ENCODE measurements at regions not wholly inside any gene's neighbourhood (a gene's known extent, or its start where the extent isn't known, plus 50 kb on each side); places are given as distances from the start of the nearest gene placed in this dataset.

DNA sequence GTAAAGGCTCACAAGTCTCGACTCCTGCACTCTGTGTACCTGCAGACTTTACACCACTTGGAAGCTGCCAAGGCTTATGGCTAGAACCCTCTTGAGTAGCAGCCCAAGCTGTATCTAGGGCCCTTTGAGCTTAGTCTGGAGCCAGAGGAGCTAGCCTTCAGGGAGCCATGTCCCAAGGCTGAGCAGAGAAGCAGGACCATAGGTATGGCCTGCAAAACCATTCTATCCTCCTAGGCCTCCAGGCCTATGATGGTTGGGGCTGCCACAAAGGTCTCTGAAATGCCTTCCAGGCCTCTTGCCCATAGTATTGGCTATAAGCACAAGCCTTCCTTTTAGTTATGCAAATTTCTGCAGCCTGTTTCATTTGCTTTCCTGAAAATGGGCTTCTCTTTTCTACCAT, 380.7 kb upstream of the CPXCR1 start:
- H3K4me3 ChIP-seq = no peak overlapping the region
- WGBS, 2 donors = 82 to 90% methylated on average over 1 of the region's 1 CpG
- ATAC-seq (ENCODE audit: insufficient read depth, low FRiP score) (no peak), DNase-seq (no peak)
- peaks cover 0 to 21% (median 7%) of the 10 kb centered on the region in 4 donors for H3K9me3 ChIP-seq (ENCODE audit: control insufficient read depth in 4 of 4, insufficient read depth in 3 of 4, low read length in 3 of 4)
- H3K36me3 ChIP-seq (ENCODE audit: control insufficient read depth in 4 of 4, insufficient read depth in 4 of 4, low read length in 4 of 4) = no peaks in the 10 kb centered on the region
- H3K27me3 ChIP-seq (ENCODE audit: control insufficient read depth in 3 of 3, insufficient read depth in 3 of 3, low read length in 2 of 3) = no peaks in the 10 kb centered on the region
- no peak overlapping the region for H3K27ac ChIP-seq (ENCODE audit: low read depth in 1 of 2, low read length in 1 of 2)
- TF ChIP-seq CTCF (IDR thresholded peaks at IDR 0.05; ENCODE audit: control extremely low read depth, extremely low read depth) = no peak
- no peaks in the 10 kb centered on the region for H3K4me1 ChIP-seq (ENCODE audit: control insufficient read depth in 5 of 5, insufficient read depth in 5 of 5, low read length in 5 of 5)
- H3K9ac ChIP-seq (ENCODE audit: insufficient read depth in 1 of 2, low read length in 2 of 2) = no peak overlapping the region

GRCh38 chrX:88378406-88378805, 368.6 kb upstream of the CPXCR1 start:
- H3K27me3 ChIP-seq (ENCODE audit: control insufficient read depth in 3 of 3, insufficient read depth in 3 of 3, low read length in 2 of 3) = no peaks in the 10 kb centered on the region

DNA sequence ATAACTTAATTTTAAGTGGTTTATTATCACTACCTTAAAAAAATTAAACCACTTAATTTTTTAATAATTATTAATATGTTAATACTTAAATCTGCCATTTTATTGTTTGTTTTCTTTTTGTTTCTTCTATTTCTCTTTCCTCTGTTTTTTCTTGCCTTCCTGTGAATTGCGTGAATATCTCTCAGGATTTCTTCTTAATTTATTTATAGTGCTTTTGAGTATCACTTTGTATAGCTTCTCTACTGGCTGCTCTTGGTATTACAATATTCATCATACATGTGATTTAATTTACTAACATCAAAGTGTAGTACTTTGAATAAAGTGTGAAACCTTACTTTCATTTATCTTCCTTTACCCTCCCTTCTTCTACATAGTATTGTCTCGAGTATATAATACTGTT, 349.5 kb upstream of the CPXCR1 start:
- Histone ChIP-seq H3K4me3 (no peak overlapping the region), H3K36me3 (ENCODE audit: control insufficient read depth in 4 of 4, insufficient read depth in 4 of 4, low read length in 4 of 4) (no peaks in the 10 kb centered on the region), H3K27me3 (ENCODE audit: control insufficient read depth in 3 of 3, insufficient read depth in 3 of 3, low read length in 2 of 3) (peaks cover 0 to 2% (median 0%) of the 10 kb centered on the region in 3 donors), H3K4me1 (ENCODE audit: control insufficient read depth in 5 of 5, insufficient read depth in 5 of 5, low read length in 5 of 5) (no peaks in the 10 kb centered on the region), H3K9ac (ENCODE audit: insufficient read depth in 1 of 2, low read length in 2 of 2) (no peak overlapping the region), H3K9me3 (ENCODE audit: control insufficient read depth in 4 of 4, insufficient read depth in 3 of 4, low read length in 3 of 4) (no peaks in the 10 kb centered on the region), H3K27ac (ENCODE audit: low read depth in 1 of 2, low read length in 1 of 2) (no peak overlapping the region)
- DNase-seq (no peak), ATAC-seq (ENCODE audit: insufficient read depth, low FRiP score) (no peak)
- TF ChIP-seq CTCF (IDR thresholded peaks at IDR 0.05; ENCODE audit: control extremely low read depth, extremely low read depth) = no peak
- WGBS, 2 donors = 67 to 79% methylated on average over 2 of the region's 2 CpGs

More at GRCh38 chrX:88378406-88378805, 368.6 kb upstream of the CPXCR1 start:
- Histone ChIP-seq H3K9ac (ENCODE audit: insufficient read depth in 1 of 2, low read length in 2 of 2) (no peak overlapping the region), H3K9me3 (ENCODE audit: control insufficient read depth in 4 of 4, insufficient read depth in 3 of 4, low read length in 3 of 4) (peaks cover 0 to 2% (median 0%) of the 10 kb centered on the region in 4 donors), H3K27ac (ENCODE audit: low read depth in 1 of 2, low read length in 1 of 2) (no peak overlapping the region), H3K4me3 (no peak overlapping the region), H3K36me3 (ENCODE audit: control insufficient read depth in 4 of 4, insufficient read depth in 4 of 4, low read length in 4 of 4) (no peaks in the 10 kb centered on the region), H3K4me1 (ENCODE audit: control insufficient read depth in 5 of 5, insufficient read depth in 5 of 5, low read length in 5 of 5) (no peaks in the 10 kb centered on the region)
- DNase-seq = peak in 2 of 3 donors; percentile 1
- ATAC-seq (ENCODE audit: insufficient read depth, low FRiP score) = no peak
- TF ChIP-seq CTCF (IDR thresholded peaks at IDR 0.05; ENCODE audit: control extremely low read depth, extremely low read depth) = no peak

DNA sequence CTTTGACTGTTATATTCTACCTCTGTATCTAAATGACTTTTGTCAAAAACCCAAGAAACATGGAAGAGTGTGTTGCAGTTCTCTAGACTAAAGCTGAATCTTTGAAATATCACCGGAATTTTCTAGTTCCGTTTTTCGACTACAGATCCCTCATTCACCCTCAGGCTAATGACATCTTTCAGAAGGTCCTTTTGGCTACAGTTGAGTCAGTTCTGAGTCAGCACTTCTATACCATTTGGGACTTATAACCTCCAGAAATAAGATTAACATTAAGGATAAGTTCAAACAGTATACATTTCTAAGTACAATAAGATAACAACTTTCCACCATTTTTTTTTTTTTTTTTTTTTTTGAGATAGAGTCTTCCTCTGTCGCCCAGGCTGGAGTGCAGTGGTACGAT, 331.0 kb upstream of the CPXCR1 start:
- H3K4me1 ChIP-seq (ENCODE audit: control insufficient read depth in 5 of 5, insufficient read depth in 5 of 5, low read length in 5 of 5) = no peaks in the 10 kb centered on the region
- WGBS, 2 donors = 86 to 88% methylated on average over 5 of the region's 5 CpGs
- H3K27me3 ChIP-seq (ENCODE audit: control insufficient read depth in 3 of 3, insufficient read depth in 3 of 3, low read length in 2 of 3) = no peaks in the 10 kb centered on the region

More for the DNA sequence above, 331.0 kb upstream of the CPXCR1 start:
- no peaks in the 10 kb centered on the region for H3K36me3 ChIP-seq (ENCODE audit: control insufficient read depth in 4 of 4, insufficient read depth in 4 of 4, low read length in 4 of 4)
- no peak overlapping the region for H3K4me3 ChIP-seq
- ATAC-seq (ENCODE audit: insufficient read depth, low FRiP score) (no peak), DNase-seq (no peak)
- H3K9me3 ChIP-seq (ENCODE audit: control insufficient read depth in 4 of 4, insufficient read depth in 3 of 4, low read length in 3 of 4) = no peaks in the 10 kb centered on the region
- no peak overlapping the region for H3K27ac ChIP-seq (ENCODE audit: low read depth in 1 of 2, low read length in 1 of 2)
- no peak overlapping the region for H3K9ac ChIP-seq (ENCODE audit: insufficient read depth in 1 of 2, low read length in 2 of 2)
- no peak for TF ChIP-seq CTCF (IDR thresholded peaks at IDR 0.05; ENCODE audit: control extremely low read depth, extremely low read depth)

Measured in lung (tissue), 11 donors.